GM18870 (cell line): ENCODE measurements at regions not wholly inside any gene's neighbourhood (a gene's known extent, or its start where the extent isn't known, plus 50 kb on each side); places are given as distances from the start of the nearest gene placed in this dataset.
"Not testable (repeated sequence)": the region's sequence is repeated elsewhere in the genome, so short reads cannot be mapped to it uniquely, and the experiment has no call there.

Experiments
- ATAC-seq: cut with Tn5 transposase; IDR thresholded peaks from one replicate; pipeline ENCODE4 v1.9.1; 2021; ENCODE audit warnings: moderate library complexity; ENCODE audit not compliant: unreplicated experiment

- ATAC-seq: not testable (repeated sequence)
Measured at GRCh38 chr17:31717251-31717650, 141.8 kb downstream of the COPRS start.

GRCh38 chr17:31715446-31715845, 143.6 kb downstream of the COPRS start:
- no peak for ATAC-seq

- ATAC-seq: no peak
Measured at GRCh38 chr17:31704483-31704882, 154.6 kb downstream of the COPRS start.

DNA sequence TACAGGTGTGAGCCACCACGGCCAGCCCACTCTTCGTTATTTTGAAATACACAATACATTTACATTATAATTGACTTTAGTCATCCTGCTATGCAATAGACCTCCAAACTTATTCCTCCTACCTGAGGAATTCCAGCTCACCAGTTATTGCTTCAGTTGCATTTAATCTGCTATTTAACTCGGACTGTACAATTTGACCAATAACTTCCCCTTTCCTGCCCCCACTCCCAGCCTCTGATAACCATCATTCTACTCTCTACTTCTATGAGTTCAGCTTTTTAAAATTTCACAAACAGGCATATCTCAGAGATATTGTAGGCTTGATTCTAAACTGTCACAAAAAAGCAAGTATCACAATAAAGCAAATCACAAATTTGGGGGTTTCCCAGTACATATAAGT, 157.0 kb downstream of the COPRS start:
- ATAC-seq: no peak

GRCh38 chr17:31700973-31701372, 158.1 kb downstream of the COPRS start:
- ATAC-seq: no peak

- no peak for ATAC-seq
Measured at GRCh38 chr17:31699886-31700285, 159.2 kb downstream of the COPRS start.

DNA sequence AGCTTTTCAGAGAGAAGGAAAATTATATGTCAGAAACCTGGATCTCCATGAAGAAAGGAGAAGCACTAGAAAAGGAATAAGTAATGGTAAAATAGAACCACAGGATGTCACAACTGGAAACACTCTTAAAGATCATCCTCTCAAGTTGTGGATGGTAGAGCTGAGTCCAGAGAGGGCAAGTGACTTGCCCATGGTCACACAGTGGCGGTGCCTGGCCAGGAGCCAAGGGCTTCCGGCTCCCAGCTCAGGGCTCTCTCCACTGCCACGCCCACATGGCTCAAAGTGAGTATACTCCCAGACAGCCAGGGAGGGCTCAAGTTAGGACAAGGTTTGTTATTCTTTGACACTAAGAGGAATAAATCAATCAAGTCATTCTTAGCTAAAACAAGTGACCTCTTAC, 159.8 kb downstream of the COPRS start:
- ATAC-seq: no peak

- ATAC-seq: no peak
Measured at GRCh38 chr17:31698751-31699150, 160.3 kb downstream of the COPRS start.

GRCh38 chr17:31697838-31698237, 161.2 kb downstream of the COPRS start:
- ATAC-seq: no peak

GRCh38 chr17:31696703-31697325, 162.2 kb downstream of the COPRS start:
- no peak for ATAC-seq

DNA sequence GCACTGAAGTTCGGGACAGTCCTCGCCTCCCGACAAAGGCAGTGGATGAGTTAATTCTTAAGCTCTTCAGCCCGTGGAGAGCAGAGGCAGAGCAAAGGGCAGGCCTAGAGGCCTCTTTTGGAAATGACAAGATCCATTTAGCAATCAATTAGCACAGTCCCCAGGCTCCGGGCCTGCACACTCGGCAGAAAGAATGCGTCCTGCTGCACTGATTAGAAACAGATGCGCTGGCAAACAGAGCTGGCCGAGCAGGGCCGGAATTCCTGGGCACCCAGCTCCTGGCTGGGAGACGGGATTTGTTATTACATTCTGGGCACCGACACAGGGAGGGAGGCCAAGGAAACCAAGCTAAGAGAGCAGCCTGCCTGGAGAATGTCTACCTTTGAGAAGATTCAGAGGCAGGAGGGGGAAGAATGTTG, 162.9 kb downstream of the COPRS start:
- ATAC-seq: no peak

DNA sequence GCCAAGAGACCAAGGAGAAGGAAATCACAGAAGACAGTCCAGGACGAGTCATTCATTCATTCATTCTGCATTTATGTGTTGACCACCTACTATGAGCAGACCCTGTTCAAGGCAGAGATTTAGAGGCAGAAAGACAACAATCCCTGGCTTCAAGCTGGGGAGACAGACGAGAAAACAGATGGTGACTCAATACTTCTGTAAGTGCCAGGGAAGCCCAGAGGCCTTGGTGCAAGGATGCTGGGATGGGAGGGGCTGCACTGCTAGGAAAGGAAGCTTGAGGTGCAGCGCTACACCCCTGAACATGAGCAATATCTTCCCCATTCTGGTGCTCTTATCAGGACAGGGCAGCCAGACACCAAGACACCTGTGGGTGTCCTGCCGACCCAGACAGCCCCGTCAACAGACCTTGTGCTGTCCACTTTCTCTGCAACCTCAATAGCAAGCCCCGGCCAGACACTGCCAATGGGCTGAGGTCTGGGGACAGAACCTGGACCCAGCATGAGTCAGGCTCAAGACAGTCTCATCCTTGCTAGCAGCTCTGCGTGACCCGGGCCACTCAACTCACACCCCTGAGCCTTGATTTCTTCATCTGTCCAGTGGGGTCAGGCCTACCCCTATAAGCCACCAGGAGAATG, 163.5 kb downstream of the COPRS start:
- ATAC-seq: no peak

GRCh38 chr17:31693433-31694220, 165.4 kb downstream of the COPRS start:
- no peak for ATAC-seq

GRCh38 chr17:31692632-31693031, 166.4 kb downstream of the COPRS start:
- ATAC-seq: no peak

DNA sequence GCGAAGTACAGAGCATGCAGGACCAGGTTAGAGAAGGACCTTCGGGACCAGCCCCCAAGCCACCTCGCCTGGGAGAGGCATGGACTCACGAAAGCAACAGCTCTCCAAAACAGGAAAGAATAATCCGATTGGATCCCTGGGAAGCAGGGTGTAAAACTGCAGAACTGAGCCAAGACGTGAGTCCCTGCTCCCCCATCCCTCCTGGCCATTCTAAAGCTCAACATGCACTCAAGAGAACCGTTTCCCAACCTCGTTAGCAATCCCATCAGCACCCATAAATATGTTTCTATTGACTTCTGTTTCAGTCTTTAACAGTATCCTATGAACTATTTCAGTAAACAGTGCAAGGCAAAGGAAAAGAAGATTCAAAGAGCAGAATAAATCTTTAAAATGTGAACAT, 167.0 kb downstream of the COPRS start:
- ATAC-seq: no peak

- ATAC-seq: no peak
Measured at GRCh38 chr17:31691251-31691905, 167.7 kb downstream of the COPRS start.

DNA sequence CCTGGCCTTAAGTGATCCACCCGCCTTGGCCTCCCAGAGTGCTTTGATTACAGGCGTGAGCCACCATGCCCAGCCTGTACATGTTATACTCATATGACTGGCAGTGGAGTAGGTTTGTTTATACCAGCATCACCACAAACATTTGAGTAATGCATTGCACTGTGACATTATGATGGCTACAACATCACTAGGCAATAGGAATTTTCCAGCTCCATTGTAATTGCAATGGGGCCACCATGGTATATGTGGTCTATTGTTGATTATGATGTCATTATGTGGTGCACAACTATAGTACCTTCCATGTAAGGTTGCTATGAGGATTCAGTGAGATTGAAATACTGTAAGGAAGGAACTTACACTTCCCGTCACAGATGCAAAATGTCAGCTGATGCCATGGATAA, 168.9 kb downstream of the COPRS start:
- no peak for ATAC-seq

GRCh38 chr17:31688701-31689100, 170.3 kb downstream of the COPRS start:
- ATAC-seq: no peak

GRCh38 chr17:31687505-31688126, 171.4 kb downstream of the COPRS start:
- no peak for ATAC-seq

- no peak for ATAC-seq
Measured at GRCh38 chr17:31686495-31686894, 172.5 kb downstream of the COPRS start.

DNA sequence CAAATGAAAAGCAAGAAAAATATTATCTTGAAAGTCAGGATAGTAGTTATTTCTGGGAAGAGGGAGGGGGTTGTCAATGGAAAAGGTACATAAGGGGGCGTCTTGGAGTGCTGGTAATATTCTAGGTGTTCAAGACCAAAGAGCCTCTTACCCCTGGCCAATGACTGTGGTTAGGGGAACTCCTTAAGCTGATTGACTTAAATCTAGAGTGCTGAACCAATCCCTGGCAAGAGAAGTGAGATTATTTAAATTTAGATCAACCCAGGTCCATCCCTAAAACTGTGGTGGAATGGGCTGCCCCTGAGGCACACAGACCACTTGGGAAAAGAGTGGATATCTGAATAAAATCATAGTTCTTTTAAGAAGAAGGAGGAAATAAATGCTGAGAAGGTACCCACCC, 174.1 kb downstream of the COPRS start:
- no peak for ATAC-seq
